Spleen (tissue), 7 donors: ENCODE measurements at regions not wholly inside any gene's neighbourhood (a gene's known extent, or its start where the extent isn't known, plus 50 kb on each side); places are given as distances from the start of the nearest gene placed in this dataset.

Experiments
- POLR2A ChIP-seq, 3 donors: fragments of 450-650 bp; IDR thresholded peaks; one replicate each; pipeline ENCODE4 v1.5.1; 2017; ENCODE audit warnings: antibody characterized with exemption in 3 of 3, mild to moderate bottlenecking in 1 of 3
- POLR2AphosphoS5 ChIP-seq, 3 donors: sonication (generic); formaldehyde crosslinking; IDR thresholded peaks; one replicate each; pipeline ENCODE4 v1.5.1; 2017; ENCODE audit warnings: antibody characterized with exemption in 3 of 3
- TF ChIP-seq, protein P1 (sequence below), 11 experiments: fragments of 200-600 bp in 7 of 11; fragments of 450-650 bp in 4 of 11; sonication (generic) in 4 of 11; IDR thresholded peaks in 8 of 11; conservative IDR thresholded peaks in 3 of 11; 1 replicate in 7 of 11; 2 replicates in 4 of 11; pipeline versions ENCODE4 v1.4.0 to v1.8.0; 2016 to 2021; ENCODE audit warnings: antibody characterized with exemption in 11 of 11, inconsistent platforms in 4 of 11, mild to moderate bottlenecking in 1 of 11
- donor health status: DM: no; HTN: no; CAD: no; lungs with moderate emphysema.
- donor health status: DM: no; HTN: no; CAD: no.
- donor health status: DM: no; HTN: no; CAD: no.

- no peak for TF ChIP-seq POLR2A (IDR thresholded peaks at IDR 0.05)
- TF ChIP-seq, protein P1, sequence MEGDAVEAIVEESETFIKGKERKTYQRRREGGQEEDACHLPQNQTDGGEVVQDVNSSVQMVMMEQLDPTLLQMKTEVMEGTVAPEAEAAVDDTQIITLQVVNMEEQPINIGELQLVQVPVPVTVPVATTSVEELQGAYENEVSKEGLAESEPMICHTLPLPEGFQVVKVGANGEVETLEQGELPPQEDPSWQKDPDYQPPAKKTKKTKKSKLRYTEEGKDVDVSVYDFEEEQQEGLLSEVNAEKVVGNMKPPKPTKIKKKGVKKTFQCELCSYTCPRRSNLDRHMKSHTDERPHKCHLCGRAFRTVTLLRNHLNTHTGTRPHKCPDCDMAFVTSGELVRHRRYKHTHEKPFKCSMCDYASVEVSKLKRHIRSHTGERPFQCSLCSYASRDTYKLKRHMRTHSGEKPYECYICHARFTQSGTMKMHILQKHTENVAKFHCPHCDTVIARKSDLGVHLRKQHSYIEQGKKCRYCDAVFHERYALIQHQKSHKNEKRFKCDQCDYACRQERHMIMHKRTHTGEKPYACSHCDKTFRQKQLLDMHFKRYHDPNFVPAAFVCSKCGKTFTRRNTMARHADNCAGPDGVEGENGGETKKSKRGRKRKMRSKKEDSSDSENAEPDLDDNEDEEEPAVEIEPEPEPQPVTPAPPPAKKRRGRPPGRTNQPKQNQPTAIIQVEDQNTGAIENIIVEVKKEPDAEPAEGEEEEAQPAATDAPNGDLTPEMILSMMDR (IDR thresholded peaks at IDR 0.05 in 8 of 11, conservative IDR thresholded peaks at IDR 0.05 in 3 of 11), result no peak
- no peak for TF ChIP-seq POLR2AphosphoS5 (IDR thresholded peaks at IDR 0.05)
Observed at GRCh38 chr4:33606951-33607350, 2637.4 kb downstream of the ARAP2 start.
